ENCODE measurements at regions not wholly inside any gene's neighbourhood (a gene's known extent, or its start where the extent isn't known, plus 50 kb on each side); places are given as distances from the start of the nearest gene placed in this dataset.
"Not testable (repeated sequence)": the region's sequence is repeated elsewhere in the genome, so short reads cannot be mapped to it uniquely, and the experiment has no call there.

GRCh38 chr3:166433060-166433459, 595.8 kb upstream of the BCHE start:
- TF ChIP-seq CTCF (IDR thresholded peaks at IDR 0.05; ENCODE audit: low read depth, low read length, missing control alignments) = no peak
- H3K36me3 ChIP-seq (replicated peaks) = no peaks in the 10 kb centered on the region
- in situ Hi-C loops (cut with HindIII; ENCODE audit: low pct_ligation_motif_present, low sequenced_read_pairs) = no loop called here
- no peak for DNase-seq
- H3K4me3 ChIP-seq (ENCODE audit: low read depth, low read length) = no peak overlapping the region
- H3K27me3 ChIP-seq (replicated peaks) = no peaks in the 10 kb centered on the region
- no peak overlapping the region for H3K27ac ChIP-seq

GRCh38 chr3:166425900-166426611, 588.8 kb upstream of the BCHE start:
- no peaks in the 10 kb centered on the region for H3K27me3 ChIP-seq (replicated peaks)
- in situ Hi-C loops (cut with HindIII; ENCODE audit: low pct_ligation_motif_present, low sequenced_read_pairs) = no loop called here
- no peaks in the 10 kb centered on the region for H3K36me3 ChIP-seq (replicated peaks)
- no peak overlapping the region for H3K27ac ChIP-seq
- peak; percentile 20 for TF ChIP-seq CTCF (IDR thresholded peaks at IDR 0.05; ENCODE audit: low read depth, low read length, missing control alignments)
- DNase-seq = no peak
- no peak overlapping the region for H3K4me3 ChIP-seq (ENCODE audit: low read depth, low read length)

- no peaks in the 10 kb centered on the region for H3K36me3 ChIP-seq (replicated peaks)
- DNase-seq = no peak
- no peak overlapping the region for H3K27ac ChIP-seq
- TF ChIP-seq CTCF (IDR thresholded peaks at IDR 0.05; ENCODE audit: low read depth, low read length, missing control alignments) = no peak
- H3K4me3 ChIP-seq (ENCODE audit: low read depth, low read length) = no peak overlapping the region
- H3K27me3 ChIP-seq (replicated peaks) = no peaks in the 10 kb centered on the region
- in situ Hi-C loops (cut with HindIII; ENCODE audit: low pct_ligation_motif_present, low sequenced_read_pairs) = no loop called here
Measured at GRCh38 chr3:166425021-166425420, 587.8 kb upstream of the BCHE start.

GRCh38 chr3:166423824-166424513, 586.7 kb upstream of the BCHE start:
- H3K36me3 ChIP-seq (replicated peaks); H3K27ac ChIP-seq; H3K27me3 ChIP-seq (replicated peaks); DNase-seq; in situ Hi-C loops (cut with HindIII; ENCODE audit: low pct_ligation_motif_present, low sequenced_read_pairs); H3K4me3 ChIP-seq (ENCODE audit: low read depth, low read length): not testable (repeated sequence)

- DNase-seq = no peak
- H3K27ac ChIP-seq = no peak overlapping the region
- in situ Hi-C loops (cut with HindIII; ENCODE audit: low pct_ligation_motif_present, low sequenced_read_pairs) = no loop called here
- no peak overlapping the region for H3K4me3 ChIP-seq (ENCODE audit: low read depth, low read length)
- no peaks in the 10 kb centered on the region for H3K36me3 ChIP-seq (replicated peaks)
- no peak for TF ChIP-seq CTCF (IDR thresholded peaks at IDR 0.05; ENCODE audit: low read depth, low read length, missing control alignments)
- H3K27me3 ChIP-seq (replicated peaks) = no peaks in the 10 kb centered on the region
Measured at GRCh38 chr3:166422556-166422955, 585.3 kb upstream of the BCHE start.

GRCh38 chr3:166420071-166420470, 582.8 kb upstream of the BCHE start:
- in situ Hi-C loops (cut with HindIII; ENCODE audit: low pct_ligation_motif_present, low sequenced_read_pairs) = no loop called here
- Histone ChIP-seq H3K36me3 (replicated peaks) (no peaks in the 10 kb centered on the region), H3K4me3 (ENCODE audit: low read depth, low read length) (no peak overlapping the region), H3K27ac (no peak overlapping the region), H3K27me3 (replicated peaks) (no peaks in the 10 kb centered on the region)
- no peak for TF ChIP-seq CTCF (IDR thresholded peaks at IDR 0.05; ENCODE audit: low read depth, low read length, missing control alignments)
- DNase-seq = no peak

All from brain microvascular endothelial cell (primary cell).